GM10266 (cell line): ENCODE measurements at regions not wholly inside any gene's neighbourhood (a gene's known extent, or its start where the extent isn't known, plus 50 kb on each side); places are given as distances from the start of the nearest gene placed in this dataset.
"Not testable (repeated sequence)": the region's sequence is repeated elsewhere in the genome, so short reads cannot be mapped to it uniquely, and the experiment has no call there.

Source experiments
- DNase-seq: peaks from one replicate; pipeline ENCODE4 v3.0.0; 2012; ENCODE audit errors: extremely low spot score
- CTCF ChIP-seq: IDR thresholded peaks from 2 replicates; pipeline ENCODE4 v1.5.1; 2012; ENCODE audit warnings: mild to moderate bottlenecking, low read depth; ENCODE audit not compliant: control insufficient read depth, insufficient read depth; ENCODE audit errors: missing control alignments

- TF ChIP-seq CTCF: no peak
- no peak for DNase-seq
Observed at GRCh38 chr14:48250575-48250974, 575.2 kb upstream of the MDGA2 start.

- TF ChIP-seq CTCF: no peak
- no peak for DNase-seq
Observed at GRCh38 chr14:48247977-48248376, 572.6 kb upstream of the MDGA2 start.

GRCh38 chr14:48243900-48244299 is 568.5 kb upstream of the MDGA2 start:
- DNase-seq: no peak
- TF ChIP-seq CTCF: no peak

GRCh38 chr14:48229091-48229490 is 553.7 kb upstream of the MDGA2 start:
- no peak for DNase-seq
- no peak for TF ChIP-seq CTCF

- no peak for DNase-seq
- no peak for TF ChIP-seq CTCF
Observed at GRCh38 chr14:48193893-48194292, 518.5 kb upstream of the MDGA2 start.

GRCh38 chr14:48149624-48150023 is 474.2 kb upstream of the MDGA2 start:
- DNase-seq: not testable (repeated sequence)

- DNase-seq: no peak
- TF ChIP-seq CTCF: no peak
Observed at GRCh38 chr14:48140804-48141203, 465.4 kb upstream of the MDGA2 start.

- no peak for TF ChIP-seq CTCF
- DNase-seq: no peak
Observed at GRCh38 chr14:48129472-48129871, 454.1 kb upstream of the MDGA2 start.
